HG02678 (cell line): ENCODE measurements at regions not wholly inside any gene's neighbourhood (a gene's known extent, or its start where the extent isn't known, plus 50 kb on each side); places are given as distances from the start of the nearest gene placed in this dataset.

Source experiments
- ATAC-seq: cut with Tn5 transposase; IDR thresholded peaks from one replicate; pipeline ENCODE4 v1.9.1; 2021; ENCODE audit warnings: mild to moderate bottlenecking, moderate library complexity; ENCODE audit not compliant: unreplicated experiment

DNA sequence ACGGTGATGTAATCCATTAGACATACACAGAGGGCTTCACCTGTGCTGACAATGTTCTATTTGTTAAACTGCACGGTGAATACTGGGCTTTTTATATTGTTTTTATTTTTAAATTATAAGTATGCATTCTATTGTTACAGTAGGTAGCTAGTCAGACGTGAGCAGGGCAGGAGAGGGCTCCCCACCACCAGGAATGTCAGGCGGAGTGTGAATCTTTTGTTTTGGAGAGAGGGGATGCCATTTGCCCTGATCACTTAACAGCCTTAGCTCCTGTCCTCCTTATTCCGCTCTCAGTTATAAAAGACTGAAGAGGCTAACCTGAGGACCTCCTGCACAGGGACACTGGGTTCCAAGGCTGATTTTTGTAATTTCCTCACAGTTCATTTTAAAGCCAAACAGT, 151.6 kb upstream of the TAPT1 start:
- no peak for ATAC-seq

DNA sequence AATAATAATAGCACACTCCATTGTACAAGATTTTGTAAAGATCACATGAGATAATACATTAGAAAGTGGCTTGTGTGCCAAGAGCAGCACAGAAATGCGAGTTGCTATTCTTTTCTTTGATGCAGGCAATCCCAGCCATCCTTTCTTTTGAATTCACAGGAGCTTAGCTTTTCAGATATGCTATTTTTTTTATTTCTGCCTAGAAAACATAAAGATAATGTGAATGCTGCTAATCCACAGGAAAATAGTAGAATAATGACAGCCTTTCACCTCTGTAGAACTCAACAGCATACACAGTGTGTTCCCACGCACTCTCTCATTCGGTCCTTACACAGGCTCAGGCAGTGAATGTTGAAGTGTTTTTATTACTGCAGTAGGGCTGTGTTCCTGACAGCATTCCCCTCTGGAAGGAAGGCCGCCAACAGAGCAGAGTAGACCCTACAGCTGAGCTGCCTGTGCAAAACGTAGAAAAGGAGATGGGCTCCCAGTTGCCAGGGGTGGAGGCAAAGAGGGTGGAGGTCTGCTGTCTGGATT, 138.8 kb upstream of the TAPT1 start:
- ATAC-seq: no peak

DNA sequence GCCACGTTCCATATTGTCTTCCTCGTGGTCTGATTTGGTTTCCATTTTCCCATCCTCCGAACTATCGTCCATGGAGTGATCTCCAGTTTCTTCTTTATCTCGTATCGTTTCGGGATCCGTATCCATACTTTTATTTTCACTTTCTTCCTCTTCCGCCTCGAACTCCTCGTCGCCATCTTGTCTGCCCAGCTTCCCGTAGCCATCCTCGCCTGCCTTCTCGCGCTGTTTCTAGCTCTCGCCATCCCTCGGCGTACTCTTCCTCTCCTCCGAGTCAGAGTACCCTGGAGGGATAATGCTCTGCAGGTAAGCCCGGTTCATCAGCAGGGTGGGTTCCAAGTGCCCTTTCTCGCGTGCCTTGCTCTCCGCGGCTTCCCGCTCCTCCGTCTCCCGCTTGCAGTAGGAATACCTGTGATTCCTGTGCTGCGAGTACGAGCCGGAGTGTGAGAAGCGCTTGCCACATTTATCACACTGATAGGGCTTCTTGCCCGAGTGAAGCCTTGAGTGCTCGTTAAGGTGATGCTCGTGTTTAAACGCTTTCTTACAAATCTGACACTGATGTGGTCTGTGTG, 134.5 kb upstream of the TAPT1 start:
- ATAC-seq: no peak

DNA sequence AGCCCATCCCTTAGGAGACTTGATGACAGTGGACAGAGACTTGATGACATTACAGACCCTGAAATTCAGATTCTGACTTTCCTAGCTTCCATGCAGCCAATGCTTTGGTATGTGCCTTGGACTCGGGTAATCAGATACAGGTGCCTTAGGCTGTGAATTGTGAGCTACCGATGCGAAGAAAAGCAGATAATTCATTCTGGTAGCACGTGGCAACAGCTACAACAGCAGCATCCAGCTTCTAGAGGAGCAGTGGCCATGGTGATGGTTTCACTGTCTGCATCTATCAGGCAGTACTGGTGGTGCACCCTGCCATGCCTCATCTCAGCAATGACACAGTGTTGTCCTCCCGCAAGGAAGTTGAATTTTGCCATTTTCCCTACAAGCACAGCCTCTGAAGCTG, 126.9 kb upstream of the TAPT1 start:
- ATAC-seq: no peak

DNA sequence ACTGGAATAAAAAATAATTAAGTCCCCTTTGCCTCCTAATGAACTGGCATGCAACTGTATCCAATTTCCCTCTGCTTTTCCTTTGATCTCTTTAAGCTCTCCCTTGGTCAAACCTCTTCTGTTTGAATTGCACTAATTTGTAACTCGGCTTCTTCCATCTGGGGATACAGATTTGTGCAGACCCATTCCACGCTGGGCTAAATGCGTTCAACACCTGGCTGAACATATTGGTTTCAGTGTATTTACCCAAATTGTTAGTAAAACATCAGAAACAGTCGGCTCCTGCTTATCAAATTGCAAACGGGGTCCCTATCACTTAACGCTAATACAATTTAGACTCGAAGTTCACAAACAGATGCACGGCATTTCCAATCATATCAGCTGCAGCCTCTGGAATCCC, 124.9 kb upstream of the TAPT1 start:
- no peak for ATAC-seq

DNA sequence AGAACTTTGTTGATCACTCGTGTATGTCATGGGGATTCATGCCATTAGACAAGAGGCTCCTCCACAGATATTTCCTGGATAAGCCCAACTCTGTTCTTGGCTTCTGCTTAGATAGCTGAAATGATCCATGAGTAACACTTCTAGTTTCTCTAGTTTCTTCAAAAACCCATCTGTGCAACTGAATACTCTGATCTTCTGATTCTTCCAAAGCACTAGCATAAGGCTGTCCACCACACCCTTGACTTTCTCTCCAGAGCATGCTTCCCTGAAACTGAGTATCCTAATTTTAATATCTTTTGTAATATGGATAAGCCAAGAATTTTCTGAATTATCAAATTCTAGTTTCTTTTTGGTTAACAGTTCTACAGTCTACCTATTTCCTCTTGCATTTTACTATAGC, 118.6 kb upstream of the TAPT1 start:
- ATAC-seq: no peak

DNA sequence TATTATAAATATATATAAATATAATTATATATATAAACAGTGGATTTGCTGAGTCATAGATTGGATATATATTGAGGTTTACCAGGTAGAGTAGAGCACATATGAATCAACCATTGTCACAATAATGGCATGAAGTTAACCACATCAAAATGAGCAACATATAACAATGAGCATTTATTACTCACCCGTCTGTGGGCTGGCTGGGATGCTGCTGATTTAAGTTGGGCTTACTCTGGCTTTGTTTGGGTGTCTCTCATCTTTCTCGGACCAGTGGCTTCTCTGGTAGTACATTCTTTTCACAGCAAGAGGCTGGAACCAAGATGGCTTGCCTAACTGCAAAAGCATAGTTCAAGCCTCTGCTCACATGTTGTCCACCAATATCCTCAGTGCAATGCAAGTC, 111.7 kb upstream of the TAPT1 start:
- ATAC-seq: no peak

DNA sequence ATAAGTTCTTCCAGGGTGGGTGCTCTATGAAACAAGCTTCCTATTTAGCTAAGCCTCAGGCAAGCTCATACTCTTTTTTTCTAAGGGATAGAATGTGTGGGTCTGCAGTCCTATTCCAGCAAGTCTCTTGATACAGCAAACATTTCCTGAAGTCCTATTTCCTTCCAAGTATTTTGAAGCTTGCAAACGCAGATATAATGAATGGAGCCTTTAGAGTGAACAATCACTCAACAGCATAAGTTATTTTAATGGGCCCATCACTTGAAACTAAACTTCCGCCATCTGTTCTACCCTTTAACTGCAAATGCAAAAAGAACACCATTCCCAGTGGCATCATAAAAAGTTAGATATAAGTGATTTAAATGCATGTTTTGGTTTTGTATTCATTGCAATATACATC, 108.3 kb upstream of the TAPT1 start:
- ATAC-seq: no peak

DNA sequence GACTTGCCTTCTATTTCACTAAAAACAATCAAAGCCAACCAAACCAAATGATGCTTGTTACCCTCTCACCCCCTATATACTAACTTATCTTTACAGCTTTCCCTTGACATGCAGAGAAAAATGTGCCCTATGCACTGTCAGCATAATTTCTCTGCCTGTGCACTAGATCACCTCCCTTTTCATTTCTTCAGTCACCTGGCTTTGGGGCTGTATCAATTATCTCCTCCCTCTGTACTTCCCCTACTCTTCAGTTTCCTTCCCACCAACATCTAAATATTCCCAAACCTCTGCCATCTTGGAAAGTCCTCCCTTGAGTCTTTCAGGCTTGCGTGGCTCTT, 103.5 kb upstream of the TAPT1 start:
- ATAC-seq: no peak

DNA sequence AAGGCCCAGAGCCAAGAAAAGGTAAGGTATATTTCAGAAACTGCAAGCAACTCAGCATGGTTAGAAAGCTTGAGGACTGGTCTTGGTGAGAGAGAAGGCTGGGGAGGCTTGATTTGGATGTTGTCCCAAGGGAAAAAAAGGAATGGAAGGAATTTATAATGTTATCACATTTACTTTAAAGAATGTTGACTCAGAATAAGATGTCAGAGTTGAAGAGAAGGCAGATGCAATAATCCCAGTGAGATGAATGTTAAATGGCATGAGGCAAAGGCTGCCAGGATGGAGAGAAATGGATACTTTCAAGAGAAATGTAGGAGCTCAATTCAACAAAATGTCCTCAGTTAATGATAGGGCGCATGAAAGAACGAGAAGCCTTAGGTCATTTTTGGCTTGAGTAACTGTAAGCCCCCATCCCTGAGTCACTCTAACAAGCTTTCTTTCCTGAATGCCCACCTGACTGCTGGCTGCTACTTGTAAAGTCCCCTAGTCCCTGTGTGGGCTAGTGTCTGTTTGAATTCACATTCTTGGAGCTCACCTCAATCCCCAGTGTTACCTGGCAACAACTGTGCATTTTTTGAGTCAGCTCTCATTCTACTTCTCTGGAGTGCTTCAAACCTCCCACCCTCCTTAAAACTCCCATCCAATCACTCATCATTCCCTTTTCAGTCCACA, 103.0 kb upstream of the TAPT1 start:
- ATAC-seq: no peak

DNA sequence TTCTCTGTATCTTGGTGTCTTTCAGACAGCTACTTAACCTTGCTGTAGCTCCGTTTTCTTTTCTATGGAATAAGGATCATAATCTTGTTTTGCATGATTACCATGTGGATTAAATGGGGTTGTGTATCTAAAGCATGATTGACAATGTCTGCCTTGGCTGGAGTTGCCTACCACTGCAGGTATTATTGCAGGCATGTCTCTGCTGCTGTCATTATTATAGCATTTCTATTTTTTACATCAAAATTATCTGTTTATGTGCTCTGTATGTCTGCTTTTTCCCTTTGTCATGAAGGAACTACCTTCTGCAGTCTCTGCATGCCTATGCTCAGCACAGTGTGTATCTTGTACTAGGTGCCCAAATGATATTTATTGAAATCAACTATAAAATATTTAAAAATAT, 95.9 kb upstream of the TAPT1 start:
- ATAC-seq: no peak

DNA sequence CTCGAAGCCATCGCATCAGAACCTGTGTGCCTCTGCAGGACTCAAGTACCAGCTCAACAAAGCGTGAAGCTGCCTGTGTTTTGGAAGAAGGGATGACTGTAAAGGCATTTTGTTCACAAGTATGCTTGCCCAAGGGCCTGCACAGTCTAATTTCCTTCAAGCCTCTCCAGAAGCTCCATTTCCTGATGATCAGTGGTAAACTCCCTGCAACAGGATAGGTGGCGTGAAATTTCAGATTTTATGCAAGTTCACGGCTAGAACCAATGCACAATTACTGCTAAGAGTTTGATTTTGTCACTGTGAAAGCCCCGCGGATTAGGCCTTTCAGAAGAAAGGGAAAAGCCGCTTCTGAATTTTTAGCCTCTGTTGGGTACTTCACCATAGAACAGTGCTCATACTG, 89.2 kb upstream of the TAPT1 start:
- ATAC-seq: no peak

DNA sequence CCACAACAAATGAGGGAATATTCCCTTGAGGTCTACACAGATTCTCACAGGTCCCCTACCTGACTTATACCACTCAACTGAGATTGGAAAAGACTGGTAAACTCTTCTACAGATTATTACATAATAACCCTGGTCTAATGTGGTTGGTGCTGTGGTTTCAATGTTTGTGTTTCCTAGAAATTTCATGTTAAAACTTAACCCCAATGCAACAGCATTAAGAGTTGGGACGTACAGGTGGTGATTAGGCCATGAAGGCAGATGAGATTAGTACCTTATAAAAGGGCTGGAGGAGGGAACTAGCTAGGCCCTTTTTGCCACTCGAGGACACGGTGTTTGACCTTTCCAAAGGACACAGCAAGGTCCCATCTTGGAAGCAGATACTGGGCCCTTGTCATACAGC, 84.3 kb upstream of the TAPT1 start:
- no peak for ATAC-seq

DNA sequence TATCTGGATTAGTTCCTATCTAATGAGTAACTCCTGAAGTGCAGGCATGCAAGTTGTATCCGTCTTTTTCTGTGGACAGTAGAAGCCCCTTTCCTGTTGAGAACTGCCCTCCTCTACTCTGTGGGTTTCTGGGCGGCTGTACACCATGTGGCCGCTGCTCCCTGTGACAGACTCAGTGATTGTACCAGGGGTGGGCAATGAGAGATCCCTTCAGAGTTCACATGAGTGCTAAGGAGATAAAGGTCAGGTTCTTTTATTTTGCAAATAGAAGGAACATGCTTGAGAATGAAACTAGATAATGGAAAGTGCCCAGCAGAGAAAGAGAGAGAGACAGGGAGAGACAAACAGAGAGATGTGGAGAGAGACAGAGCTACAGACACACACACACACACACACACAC, 76.4 kb upstream of the TAPT1 start:
- no peak for ATAC-seq

DNA sequence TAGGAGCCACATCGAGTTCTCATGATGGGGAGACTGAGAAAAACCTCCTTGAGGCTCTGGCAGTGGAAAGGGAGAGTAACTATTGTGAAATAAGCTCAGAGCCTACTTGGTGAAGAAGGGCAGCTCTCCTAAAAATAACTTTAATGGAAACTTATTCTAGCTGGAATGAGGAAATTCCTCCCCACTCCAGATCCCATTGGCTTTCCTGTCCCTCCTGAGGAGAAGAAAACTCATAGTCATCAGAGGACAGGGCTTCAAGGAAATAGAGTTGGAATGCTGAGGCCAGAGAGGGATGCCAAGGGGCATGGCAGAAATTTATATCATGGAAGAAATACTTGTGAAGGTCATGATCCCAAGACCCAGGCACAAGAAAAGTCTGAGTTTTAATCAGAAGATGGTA, 70.7 kb upstream of the TAPT1 start:
- ATAC-seq: no peak

DNA sequence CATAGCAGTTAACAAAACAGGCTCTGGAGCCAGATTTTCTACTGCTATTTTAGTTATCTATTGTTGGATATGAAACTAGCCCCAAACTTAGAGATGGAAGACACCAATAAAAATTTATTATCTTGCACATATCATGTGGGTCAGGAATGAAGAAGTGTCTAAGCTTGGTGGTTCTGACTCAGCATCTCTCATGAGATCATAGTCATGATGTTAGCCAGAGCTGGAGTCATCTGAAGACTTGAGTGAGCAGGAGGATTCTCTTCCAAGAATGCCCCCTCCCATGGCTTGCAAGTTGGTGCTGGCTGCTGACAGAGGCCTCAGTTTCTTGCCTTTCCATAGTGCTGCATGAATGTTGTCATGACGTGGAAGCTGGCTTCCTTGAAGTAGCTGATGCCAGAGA, 68.2 kb upstream of the TAPT1 start:
- ATAC-seq: no peak

DNA sequence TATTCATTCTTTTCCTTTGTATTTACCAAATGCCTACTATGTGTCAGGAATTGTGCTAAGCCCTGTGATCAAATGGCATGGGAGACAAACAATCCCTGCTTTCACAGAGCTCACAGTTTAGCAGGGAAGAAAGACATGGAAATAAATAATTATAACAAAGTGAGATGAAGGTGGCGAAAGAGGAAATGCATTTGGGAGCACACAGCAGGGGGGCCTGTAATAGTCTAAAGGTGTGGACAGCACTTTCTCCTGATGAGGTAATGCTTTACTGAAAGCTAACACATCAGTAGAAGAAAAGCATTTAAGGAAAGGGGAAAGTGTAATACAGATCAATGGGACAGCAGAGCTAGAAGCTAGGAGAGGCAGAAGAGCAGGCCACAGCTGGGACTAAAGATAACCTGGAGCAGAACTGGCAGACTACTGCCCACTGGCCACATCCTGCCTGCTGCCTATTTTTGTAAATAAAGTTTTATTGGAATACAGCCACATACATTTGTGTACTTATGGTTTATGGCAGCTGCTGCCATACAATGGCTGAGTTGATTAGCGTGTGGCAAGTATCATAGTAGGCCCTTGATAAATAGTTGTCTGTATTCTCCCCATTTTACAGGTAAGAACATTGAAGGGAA, 67.1 kb upstream of the TAPT1 start:
- no peak for ATAC-seq

DNA sequence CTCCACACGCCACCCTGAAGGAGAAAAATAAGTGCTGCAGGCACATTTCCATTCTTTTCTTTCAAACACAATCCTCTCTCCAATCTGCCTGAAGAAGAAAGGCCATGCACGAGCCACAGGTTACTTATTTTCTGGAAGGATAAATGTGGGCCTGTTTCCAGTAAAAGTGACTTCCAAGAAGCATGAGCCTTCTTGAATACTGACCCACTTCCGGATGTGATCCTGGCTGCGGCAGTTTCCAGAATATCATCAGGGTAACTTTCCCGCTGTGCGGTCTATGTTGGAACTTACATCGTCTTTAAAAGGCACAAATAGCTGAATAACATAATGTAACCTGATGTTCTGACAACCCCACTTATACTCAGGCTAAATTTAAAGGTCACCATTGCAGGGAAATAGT, 66.3 kb upstream of the TAPT1 start:
- ATAC-seq: no peak

DNA sequence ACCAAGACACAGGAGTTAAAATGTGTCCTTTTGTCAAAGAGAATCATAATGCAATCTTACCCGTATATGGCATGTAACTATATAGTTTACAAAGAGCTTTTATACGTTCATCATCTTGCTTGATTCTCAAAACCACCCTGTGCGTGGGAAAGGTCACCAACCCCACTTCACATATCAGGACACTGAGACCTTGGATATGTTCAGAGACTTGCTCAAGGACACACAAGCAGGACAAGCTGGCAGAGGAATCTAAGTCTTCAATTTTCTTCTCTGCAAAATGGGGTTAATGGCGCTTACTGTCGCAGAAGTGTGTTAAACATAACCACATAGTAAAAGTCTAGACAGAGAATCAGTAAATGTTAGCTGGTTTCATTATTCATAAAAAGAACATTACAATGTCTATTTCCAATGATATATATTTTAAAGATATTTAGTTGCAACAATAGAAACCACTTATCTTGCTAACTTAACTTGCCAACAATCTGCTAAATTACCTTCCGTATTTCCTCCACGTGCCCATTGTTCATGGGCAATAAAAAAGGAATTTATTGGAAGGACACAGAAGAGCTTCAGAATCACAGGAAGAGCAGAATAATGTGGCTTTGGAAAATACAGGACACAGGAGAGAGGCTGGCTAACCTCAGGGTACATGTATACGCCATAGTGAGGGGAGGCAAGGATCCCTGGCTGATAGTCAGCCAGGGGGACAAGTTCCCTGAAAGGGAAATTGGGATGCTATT, 64.6 kb upstream of the TAPT1 start:
- no peak for ATAC-seq

DNA sequence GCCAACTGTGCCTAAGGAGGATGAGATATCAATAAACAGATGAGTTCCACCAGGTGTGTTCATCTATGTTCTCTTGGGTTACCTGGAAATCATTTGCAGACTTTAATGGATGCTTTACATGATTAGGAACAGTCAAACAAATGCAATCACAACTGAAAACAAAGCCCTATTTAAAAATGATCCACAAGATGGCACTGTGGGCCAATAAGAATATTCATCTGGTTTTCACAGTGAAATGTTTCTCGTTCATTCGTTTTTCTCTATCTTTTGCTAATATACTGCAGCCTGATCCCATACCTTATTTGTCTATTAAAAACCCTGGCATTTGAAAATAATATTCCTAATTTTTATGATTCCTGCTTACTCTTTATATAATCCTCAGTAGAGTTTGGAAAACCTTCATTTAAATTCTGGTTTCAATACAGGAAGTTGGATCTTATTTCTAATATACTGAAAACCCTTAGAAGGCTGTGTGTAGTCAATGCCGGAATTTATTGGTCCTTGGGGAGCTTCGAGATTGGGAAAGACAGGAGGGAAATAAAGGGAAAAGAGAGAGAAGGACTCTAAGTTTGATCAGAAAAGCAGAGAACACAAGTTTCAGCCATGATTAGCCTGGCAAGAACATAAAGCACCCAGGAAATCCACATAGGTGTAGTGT, 63.8 kb upstream of the TAPT1 start:
- ATAC-seq: no peak

DNA sequence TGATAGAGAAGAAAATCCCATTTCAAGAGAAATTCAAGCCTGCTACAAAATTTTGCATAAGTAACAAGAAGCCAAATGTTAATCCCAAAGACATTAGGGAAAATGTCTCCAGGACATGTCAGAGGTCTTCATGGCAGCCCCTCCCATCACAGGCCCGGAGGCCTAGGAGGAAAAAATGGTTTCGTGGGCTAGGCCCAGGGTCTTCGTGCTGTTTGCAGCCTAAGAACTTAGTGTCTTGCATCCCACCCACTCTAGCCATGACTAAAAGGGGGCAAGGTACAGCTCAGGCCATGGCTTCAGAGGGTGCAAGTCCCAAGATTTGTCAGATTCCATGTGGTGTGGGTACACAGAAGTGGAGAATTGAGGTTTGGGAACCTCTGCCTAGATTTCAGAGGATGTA, 57.8 kb upstream of the TAPT1 start:
- ATAC-seq: no peak
